ENCODE measurements at regions not wholly inside any gene's neighbourhood (a gene's known extent, or its start where the extent isn't known, plus 50 kb on each side); places are given as distances from the start of the nearest gene placed in this dataset.

DNA sequence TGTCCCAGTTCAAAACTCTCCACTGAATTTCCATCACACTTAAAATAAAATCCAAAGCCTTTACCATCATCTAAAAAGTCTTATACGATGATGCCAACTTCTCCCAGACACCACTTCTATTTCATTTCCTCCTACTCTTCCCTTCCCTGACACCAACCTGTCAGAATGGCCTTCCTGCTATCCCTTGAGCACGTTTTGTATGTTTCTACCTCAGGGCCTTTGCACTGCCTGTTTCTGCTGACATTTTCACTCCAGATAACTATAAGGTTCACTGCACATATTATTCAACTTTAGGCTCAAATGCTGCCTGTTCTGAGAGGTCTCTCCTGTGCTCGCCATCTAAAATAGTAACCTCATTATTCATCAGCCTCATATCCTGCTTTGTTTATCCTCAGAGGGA, 269.6 kb downstream of the HTR7 start:
- TF ChIP-seq, protein P1, sequence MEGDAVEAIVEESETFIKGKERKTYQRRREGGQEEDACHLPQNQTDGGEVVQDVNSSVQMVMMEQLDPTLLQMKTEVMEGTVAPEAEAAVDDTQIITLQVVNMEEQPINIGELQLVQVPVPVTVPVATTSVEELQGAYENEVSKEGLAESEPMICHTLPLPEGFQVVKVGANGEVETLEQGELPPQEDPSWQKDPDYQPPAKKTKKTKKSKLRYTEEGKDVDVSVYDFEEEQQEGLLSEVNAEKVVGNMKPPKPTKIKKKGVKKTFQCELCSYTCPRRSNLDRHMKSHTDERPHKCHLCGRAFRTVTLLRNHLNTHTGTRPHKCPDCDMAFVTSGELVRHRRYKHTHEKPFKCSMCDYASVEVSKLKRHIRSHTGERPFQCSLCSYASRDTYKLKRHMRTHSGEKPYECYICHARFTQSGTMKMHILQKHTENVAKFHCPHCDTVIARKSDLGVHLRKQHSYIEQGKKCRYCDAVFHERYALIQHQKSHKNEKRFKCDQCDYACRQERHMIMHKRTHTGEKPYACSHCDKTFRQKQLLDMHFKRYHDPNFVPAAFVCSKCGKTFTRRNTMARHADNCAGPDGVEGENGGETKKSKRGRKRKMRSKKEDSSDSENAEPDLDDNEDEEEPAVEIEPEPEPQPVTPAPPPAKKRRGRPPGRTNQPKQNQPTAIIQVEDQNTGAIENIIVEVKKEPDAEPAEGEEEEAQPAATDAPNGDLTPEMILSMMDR (IDR thresholded peaks at IDR 0.05; ENCODE audit: extremely low read depth, insufficient read depth, missing control alignments) = no peak
- in situ Hi-C loops (cut with MboI; ENCODE audit: low pct_unique_long_range_greater_than_20kb, low sequenced_read_pairs, unreplicated experiment) = loop anchor here (25.0 kb wide), 1 partner anchor 801 kb away; no protein-coding TSS in a partner anchor
- DNase-seq (ENCODE audit: low spot score) = no peak

DNA sequence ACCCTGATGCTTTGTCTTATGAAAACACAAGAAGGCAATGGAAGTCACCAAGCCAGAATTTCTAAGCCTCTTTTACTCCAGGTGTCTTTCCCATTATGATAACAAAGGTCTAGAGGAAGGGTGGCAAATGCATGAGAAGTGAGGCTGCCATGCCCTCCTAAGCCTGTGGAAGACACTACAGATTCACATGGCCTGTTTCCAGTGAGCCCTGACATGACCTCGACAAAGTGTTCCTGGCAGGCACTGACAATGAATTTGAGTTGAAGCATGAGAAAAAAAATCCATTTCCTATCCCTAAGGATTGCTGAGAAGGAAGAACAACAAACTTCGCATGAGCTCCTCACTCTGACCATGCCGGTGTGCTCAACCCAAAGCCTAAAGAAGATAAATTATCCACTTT, 268.0 kb downstream of the HTR7 start:
- TF ChIP-seq, protein P1 (IDR thresholded peaks at IDR 0.05; ENCODE audit: extremely low read depth, insufficient read depth, missing control alignments) = no peak
- no peak for DNase-seq (ENCODE audit: low spot score)
- in situ Hi-C loops (cut with MboI; ENCODE audit: low pct_unique_long_range_greater_than_20kb, low sequenced_read_pairs, unreplicated experiment) = loop anchor here (25.0 kb wide), 1 partner anchor 803 kb away; no protein-coding TSS in a partner anchor

DNA sequence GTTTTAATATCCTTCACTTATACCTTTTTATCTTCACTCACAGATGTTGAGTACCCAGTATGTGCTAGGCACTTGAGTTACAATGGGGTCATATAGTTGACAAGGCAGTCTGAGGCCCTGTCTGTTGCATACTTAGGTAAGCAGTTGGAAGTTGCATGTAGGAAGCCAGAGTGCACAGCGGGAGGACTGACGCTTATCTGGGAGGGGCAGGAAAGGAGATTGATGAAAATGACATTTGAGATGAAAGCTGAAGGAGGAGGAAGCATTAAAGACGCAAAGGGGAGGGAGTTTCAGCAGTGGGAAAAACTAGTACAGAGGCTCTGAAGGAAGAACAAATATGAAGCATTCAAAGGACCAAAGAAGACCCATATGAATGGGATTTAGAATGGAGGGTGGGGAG, 266.2 kb downstream of the HTR7 start:
- TF ChIP-seq, protein P1 (IDR thresholded peaks at IDR 0.05; ENCODE audit: extremely low read depth, insufficient read depth, missing control alignments) = no peak
- DNase-seq (ENCODE audit: low spot score) = no peak
- in situ Hi-C loops (cut with MboI; ENCODE audit: low pct_unique_long_range_greater_than_20kb, low sequenced_read_pairs, unreplicated experiment) = loop anchor here (25.0 kb wide), 1 partner anchor 804 kb away; no protein-coding TSS in a partner anchor

DNA sequence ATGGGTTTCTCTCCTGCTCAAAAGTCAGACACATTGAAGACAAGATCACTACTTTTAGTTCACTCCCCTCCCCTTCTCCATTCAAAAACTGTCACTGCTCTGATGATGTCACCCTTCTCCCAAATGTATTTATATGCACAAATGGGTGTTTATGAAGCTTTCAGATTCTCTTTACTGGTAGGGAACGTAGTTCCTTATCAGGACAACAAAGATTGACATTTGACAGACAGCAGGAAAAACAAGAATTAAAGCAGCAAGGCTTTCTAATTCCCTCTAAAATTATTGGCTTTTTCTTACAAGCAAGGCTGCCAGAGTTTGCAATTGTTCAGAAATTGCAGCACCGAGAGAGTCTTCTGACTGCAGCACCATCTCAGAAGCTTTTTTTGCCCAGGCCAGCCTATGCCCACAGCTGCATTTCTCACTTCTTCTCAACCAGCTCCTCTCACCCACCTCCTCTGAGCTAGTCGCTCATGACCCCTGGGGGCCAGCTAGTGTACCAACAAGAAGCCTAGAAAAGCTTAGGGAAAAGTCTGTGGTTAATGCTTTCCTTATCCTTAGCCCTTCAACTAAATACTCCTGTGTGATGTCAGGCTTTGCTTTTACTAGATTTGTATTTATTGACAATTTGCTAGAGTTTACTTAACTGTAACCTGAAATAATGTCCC, 265.1 kb downstream of the HTR7 start:
- peak; percentile 6 for DNase-seq (ENCODE audit: low spot score)
- in situ Hi-C loops (cut with MboI; ENCODE audit: low pct_unique_long_range_greater_than_20kb, low sequenced_read_pairs, unreplicated experiment) = loop anchor here (25.0 kb wide), 1 partner anchor 805 kb away; no protein-coding TSS in a partner anchor
- TF ChIP-seq, protein P1 (IDR thresholded peaks at IDR 0.05; ENCODE audit: extremely low read depth, insufficient read depth, missing control alignments) = peak; percentile 40

DNA sequence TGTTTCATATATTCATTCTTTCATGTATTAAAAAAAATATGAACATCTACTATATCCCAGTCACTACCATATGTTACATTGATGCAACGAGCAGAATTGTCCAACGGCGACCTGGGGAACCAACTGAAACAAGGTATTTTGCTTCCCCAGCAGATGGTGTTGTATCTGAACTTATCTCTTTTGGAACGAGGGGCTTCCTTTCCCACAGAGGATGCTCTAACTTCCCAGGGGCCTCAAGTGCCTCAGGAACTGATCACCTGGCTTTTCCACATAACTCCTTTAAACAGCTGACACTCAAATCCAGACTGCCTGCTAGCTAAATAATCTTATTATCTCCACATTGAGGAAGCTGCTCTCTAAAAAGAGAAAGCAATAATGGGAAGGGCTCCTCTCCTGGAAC, 259.3 kb downstream of the HTR7 start:
- DNase-seq (ENCODE audit: low spot score) = no peak
- TF ChIP-seq, protein P1 (IDR thresholded peaks at IDR 0.05; ENCODE audit: extremely low read depth, insufficient read depth, missing control alignments) = no peak
- in situ Hi-C loops (cut with MboI; ENCODE audit: low pct_unique_long_range_greater_than_20kb, low sequenced_read_pairs, unreplicated experiment) = loop anchor here (25.0 kb wide), 1 partner anchor 811 kb away; no protein-coding TSS in a partner anchor

DNA sequence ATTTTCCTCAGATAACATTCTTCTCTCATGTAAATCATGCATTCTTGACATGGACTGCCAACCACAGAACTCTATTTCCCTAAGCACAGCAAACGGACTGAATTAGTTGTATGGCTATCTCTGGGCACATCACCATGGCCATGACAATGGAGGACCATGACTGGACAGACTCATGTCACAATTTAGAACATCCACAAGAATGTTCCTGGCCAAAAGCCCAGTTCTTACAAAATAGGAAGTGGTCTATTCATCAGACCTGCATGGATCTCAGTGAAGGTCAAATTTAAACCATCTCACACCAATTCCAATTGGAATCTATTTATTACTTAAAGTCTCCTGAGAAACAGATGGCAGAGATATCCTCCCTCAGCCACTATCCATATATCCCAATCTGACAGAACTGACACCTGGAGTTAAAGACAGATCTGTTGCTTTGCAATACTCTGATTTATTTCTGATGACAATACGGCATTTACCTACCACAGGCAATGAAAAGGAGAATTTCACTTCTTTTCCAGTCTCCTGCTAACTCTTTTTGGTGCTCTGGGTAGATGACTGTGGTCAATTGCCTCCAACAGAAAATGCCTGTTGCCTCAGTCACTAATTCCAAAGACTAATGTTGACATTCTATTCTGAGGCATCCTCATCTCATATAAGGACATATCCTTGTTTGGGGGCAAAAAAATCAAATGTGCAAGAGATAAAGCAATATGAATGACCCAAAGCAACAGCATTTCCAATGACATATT, 254.8 kb downstream of the HTR7 start:
- DNase-seq (ENCODE audit: low spot score) = no peak
- in situ Hi-C loops (cut with MboI; ENCODE audit: low pct_unique_long_range_greater_than_20kb, low sequenced_read_pairs, unreplicated experiment) = no loop called here
- TF ChIP-seq, protein P1 (IDR thresholded peaks at IDR 0.05; ENCODE audit: extremely low read depth, insufficient read depth, missing control alignments) = no peak
